A549 (cell line): ENCODE measurements at regions not wholly inside any gene's neighbourhood (a gene's known extent, or its start where the extent isn't known, plus 50 kb on each side); places are given as distances from the start of the nearest gene placed in this dataset.

Experiments
- ATAC-seq, 2 experiments: fragments of 200-7000 bp in 1 of 2; fragments of >200 bp in 1 of 2; cut with Nextera tagmentation in 1 of 2; cut with Tn5 transposase in 1 of 2; 3 replicates each; pipeline versions ENCODE4 v1.8.0 to v1.9.1; 2018 to 2020; ENCODE audit warnings: mild to moderate bottlenecking in 1 of 2, moderate library complexity in 1 of 2
- CTCF ChIA-PET: fragments of 300-600 bp; sonication (Branson Sonifier 250); formaldehyde crosslinking; extraction: SDS; loops from one replicate; lab custom pipeline; 2021; ENCODE audit warnings: antibody characterized with exemption, inconsistent platforms; lab: Yijun Ruan, JAX
- POLR2A ChIA-PET: fragments of 350-600 bp; formaldehyde crosslinking; extraction: SDS; loops from one replicate; lab custom pipeline; 2021; ENCODE audit warnings: antibody characterized with exemption, inconsistent platforms; lab: Yijun Ruan, JAX
- DNase-seq, 2 experiments: peaks; one replicate each; pipeline versions ENCODE4 v3.0.0 to v3.0.0-alpha.2; 2011 to 2016; ENCODE audit warnings: low read depth in 1 of 2, low spot score in 1 of 2
- FAIRE-seq: peaks from 2 replicates; lab custom pipeline; 2011; peaks lifted over from hg19 to GRCh38; lab: Jason Lieb, UNC
- H3K27ac ChIP-seq, 2 experiments: fragments of >200 bp; sonication (Bioruptor Twin); formaldehyde crosslinking; 3 replicates each; pipeline ENCODE4 v1.5.1; 2016 to 2017
- H3K4me1 ChIP-seq: fragments of >200 bp; sonication (Bioruptor Twin); formaldehyde crosslinking; 3 replicates; pipeline ENCODE4 v1.6.1; 2016
- H3K4me2 ChIP-seq: fragments of >200 bp; sonication (Bioruptor Twin); formaldehyde crosslinking; 3 replicates; pipeline ENCODE4 v1.6.1; 2016
- H3K4me3 ChIP-seq: fragments of >200 bp; sonication (Bioruptor Twin); formaldehyde crosslinking; 3 replicates; pipeline ENCODE4 v1.5.1; 2016
- H3K9me3 ChIP-seq: fragments of >200 bp; sonication (Bioruptor Twin); formaldehyde crosslinking; 3 replicates; pipeline ENCODE4 v1.6.1; 2016
- BCL3 ChIP-seq: fragments of >200 bp; sonication (Bioruptor Twin); formaldehyde crosslinking; IDR thresholded peaks from 3 replicates; pipeline ENCODE4 v1.6.1; 2016
- CEBPB ChIP-seq, 2 experiments: fragments of >200 bp in 1 of 2; sonication (Bioruptor Twin) in 1 of 2; formaldehyde crosslinking in 1 of 2; IDR thresholded peaks; 2 replicates each; pipeline ENCODE4 v1.6.1; 2012 to 2016
- E2F6 ChIP-seq: IDR thresholded peaks from 2 replicates; pipeline ENCODE4 v1.6.1; 2012; ENCODE audit warnings: low read depth, borderline replicate concordance
- EHF ChIP-seq: fragments of 250-450 bp; sonication (Bioruptor Pico); IDR thresholded peaks from 2 replicates; pipeline ENCODE4 v1.5.0; 2020; ENCODE audit warnings: mild to moderate bottlenecking
- EHMT2 ChIP-seq: fragments of 200-600 bp; sonication (generic); IDR thresholded peaks from 2 replicates; pipeline ENCODE4 v1.6.1; 2016; ENCODE audit warnings: antibody characterized with exemption, low read depth, mild to moderate bottlenecking, moderate library complexity
- ELK1 ChIP-seq: fragments of 150-350 bp; IDR thresholded peaks from 2 replicates; pipeline ENCODE4 v1.6.1; 2014; ENCODE audit warnings: low read depth, mild to moderate bottlenecking, low read length
- EP300 ChIP-seq, 2 experiments: fragments of >200 bp; sonication (Bioruptor Twin); formaldehyde crosslinking; IDR thresholded peaks; 2 replicates in 1 of 2; 3 replicates in 1 of 2; pipeline ENCODE4 v1.6.1; 2016 to 2017
- FOSL2 ChIP-seq, 2 experiments: fragments of 450-650 bp in 1 of 2; fragments of >200 bp in 1 of 2; sonication (Bioruptor Twin) in 1 of 2; formaldehyde crosslinking; IDR thresholded peaks; 2 replicates each; pipeline versions ENCODE4 v1.5.0 to v1.6.1; 2016 to 2020; ENCODE audit warnings: mild to moderate bottlenecking in 1 of 2, moderate library complexity in 1 of 2
- FOXS1 ChIP-seq: fragments of 250-450 bp; sonication (Bioruptor Pico); IDR thresholded peaks from 2 replicates; pipeline ENCODE4 v1.5.0; 2020; ENCODE audit warnings: mild to moderate bottlenecking, moderate library complexity
- GATA3 ChIP-seq: IDR thresholded peaks from 2 replicates; pipeline ENCODE4 v1.6.1; 2012; ENCODE audit warnings: borderline replicate concordance
- HMGXB4 ChIP-seq: fragments of 250-450 bp; sonication (Bioruptor Pico); IDR thresholded peaks from 2 replicates; pipeline ENCODE4 v1.5.0; 2021; ENCODE audit warnings: mild to moderate bottlenecking, moderate library complexity, borderline replicate concordance
- HOXA7 ChIP-seq: fragments of 250-450 bp; sonication (Bioruptor Pico); IDR thresholded peaks from 2 replicates; pipeline ENCODE4 v1.5.0; 2020; ENCODE audit warnings: mild to moderate bottlenecking, moderate library complexity
- HOXB13 ChIP-seq: fragments of 250-450 bp; sonication (Bioruptor Pico); IDR thresholded peaks from 2 replicates; pipeline ENCODE4 v1.5.0; 2020; ENCODE audit warnings: low read depth, mild to moderate bottlenecking, moderate library complexity
- HOXB5 ChIP-seq: fragments of 250-450 bp; sonication (Bioruptor Pico); IDR thresholded peaks from 2 replicates; pipeline ENCODE4 v1.5.0; 2020; ENCODE audit warnings: mild to moderate bottlenecking, moderate library complexity
- MAFK ChIP-seq: fragments of 450-650 bp; IDR thresholded peaks from 2 replicates; pipeline ENCODE4 v1.6.1; 2014; ENCODE audit not compliant: partially characterized antibody
- MAX ChIP-seq: IDR thresholded peaks from 2 replicates; pipeline ENCODE4 v1.6.1; 2012
- MAZ ChIP-seq: fragments of 150-350 bp; IDR thresholded peaks from 2 replicates; pipeline ENCODE4 v1.6.1; 2014; ENCODE audit warnings: antibody characterized with exemption, low read depth, low read length, borderline replicate concordance
- PHF8 ChIP-seq: fragments of 200-600 bp; sonication (generic); IDR thresholded peaks from 2 replicates; pipeline ENCODE4 v1.6.1; 2016; ENCODE audit warnings: low read depth, mild to moderate bottlenecking, antibody characterized with exemption, moderate library complexity, borderline replicate concordance
- RAD21 ChIP-seq, 2 experiments: fragments of >200 bp in 1 of 2; sonication (Bioruptor Twin) in 1 of 2; formaldehyde crosslinking in 1 of 2; IDR thresholded peaks in 1 of 2; conservative IDR thresholded peaks in 1 of 2; 2 replicates in 1 of 2; 3 replicates in 1 of 2; pipeline ENCODE4 v1.6.1; 2012 to 2018; ENCODE audit warnings: inconsistent platforms in 1 of 2
- RCOR1 ChIP-seq: fragments of 150-350 bp; IDR thresholded peaks from 2 replicates; pipeline ENCODE4 v1.6.1; 2014; ENCODE audit warnings: antibody characterized with exemption, low read length, low read depth
- RNF2 ChIP-seq: fragments of 200-600 bp; sonication (generic); IDR thresholded peaks from 2 replicates; pipeline ENCODE4 v1.6.1; 2016; ENCODE audit warnings: low read depth, mild to moderate bottlenecking, antibody characterized with exemption, moderate library complexity, borderline replicate concordance
- TP53 ChIP-seq: fragments of 250-450 bp; sonication (Bioruptor Pico); IDR thresholded peaks from 2 replicates; pipeline ENCODE4 v1.5.0; 2021; ENCODE audit warnings: mild to moderate bottlenecking, moderate library complexity
- ZC3H11A ChIP-seq: fragments of 450-650 bp; IDR thresholded peaks from 2 replicates; pipeline ENCODE4 v1.6.1; 2014; ENCODE audit warnings: antibody characterized with exemption, mild to moderate bottlenecking
- ZFP36 ChIP-seq: fragments of 450-650 bp; IDR thresholded peaks from 2 replicates; pipeline ENCODE4 v1.6.1; 2014; ENCODE audit warnings: borderline replicate concordance; ENCODE audit not compliant: partially characterized antibody
- ZNF302 ChIP-seq: fragments of 250-450 bp; sonication (Bioruptor Pico); IDR thresholded peaks from 2 replicates; pipeline ENCODE4 v1.9.0; 2021; ENCODE audit warnings: inconsistent platforms, mild to moderate bottlenecking, moderate library complexity
- ZSCAN20 ChIP-seq: fragments of 250-450 bp; sonication (Bioruptor Pico); IDR thresholded peaks from 2 replicates; pipeline ENCODE4 v1.8.0; 2022; ENCODE audit warnings: mild to moderate bottlenecking, moderate library complexity
- WGBS: methylation state at CpG from one replicate; pipeline ENCODE4 v1.1.6; 2017; ENCODE audit errors: missing lambda C conversion rate; 5-methylcytosine and 5-hydroxymethylcytosine counted together

- no peak for DNase-seq
- TF ChIP-seq HOXB5 (no peak), HOXA7 (no peak), EHF (no peak), HMGXB4 (CRISPR knock-in tag) (no peak), ZFP36 (no peak), HOXB13 (CRISPR knock-in tag) (no peak), ELK1 (no peak), EHMT2 (no peak), MAZ (no peak), ZC3H11A (no peak), RAD21 (conservative IDR thresholded peaks at IDR 0.05 in 1 of 2, IDR thresholded peaks at IDR 0.05 in 1 of 2) (no peak), CEBPB (IDR thresholded peaks at IDR 0.05) (no peak), BCL3 (no peak), EP300 (IDR thresholded peaks at IDR 0.05) (no peak), MAX (no peak), TP53 (no peak), FOXS1 (no peak), E2F6 (no peak)
- TF ChIP-seq, all 56 proteins: peak for 0
- no peak for ATAC-seq
- POLR2A ChIA-PET = no interaction called here
- CTCF ChIA-PET = no interaction called here
- Histone ChIP-seq H3K4me3 (no peak overlapping the region), H3K9me3 (no peaks in the 10 kb centered on the region), H3K4me1 (no peaks in the 10 kb centered on the region), H3K27ac (no peak overlapping the region), H3K4me2 (no peak overlapping the region)
- FAIRE-seq = no peak
- WGBS = 85% methylated on average over 1 of the region's 1 CpG
Observed at GRCh38 chr6:2566048-2566447, 184.7 kb downstream of the MYLK4 start.

- TF ChIP-seq PHF8 (no peak), RCOR1 (no peak), FOXS1 (no peak), RNF2 (no peak), ZSCAN20 (CRISPR knock-in tag) (no peak), TP53 (no peak), FOSL2 (IDR thresholded peaks at IDR 0.05) (no peak), FOSL2 (CRISPR knock-in tag; IDR thresholded peaks at IDR 0.05) (no peak), GATA3 (no peak), ZNF302 (CRISPR knock-in tag) (no peak), MAFK (no peak)
- Histone ChIP-seq H3K4me2 (no peak overlapping the region), H3K4me1 (no peaks in the 10 kb centered on the region), H3K27ac (no peak overlapping the region), H3K4me3 (no peak overlapping the region), H3K9me3 (no peaks in the 10 kb centered on the region)
- no peak for ATAC-seq
- no peak for FAIRE-seq
- POLR2A ChIA-PET = no interaction called here
- DNase-seq = peak in 1 of 2 experiments; percentile 10
- CTCF ChIA-PET = no interaction called here
- WGBS = 16% methylated on average over 5 of the region's 5 CpGs
Observed at GRCh38 chr6:2565499-2565898, 185.2 kb downstream of the MYLK4 start.
